K562 (cell line): ENCODE measurements at regions not wholly inside any gene's neighbourhood (a gene's known extent, or its start where the extent isn't known, plus 50 kb on each side); places are given as distances from the start of the nearest gene placed in this dataset.

Experiments
- ATAC-seq: fragments of 200-7000 bp; cut with Tn5 transposase; 3 replicates; pipeline ENCODE4 v1.9.1; 2020; ENCODE audit warnings: moderate library complexity
- BruUV-seq: library from RNA; stranded (reverse); fragments of 400-500 nt; replicated peaks from 2 replicates; lab custom pipeline; 2021; lab: Mats Ljungman, UMichigan
- CTCF ChIA-PET: fragments of 300-600 bp; formaldehyde crosslinking; extraction: SDS; loops from one replicate; lab custom pipeline; 2021; ENCODE audit warnings: low intra/inter-chr PET ratio; lab: Yijun Ruan, JAX
- POLR2A ChIA-PET: fragments of 300-600, 350-650 bp; sonication (Branson Sonifier 250); formaldehyde crosslinking; extraction: SDS; loops from one replicate; lab custom pipeline; 2021; ENCODE audit warnings: antibody characterized with exemption, inconsistent platforms; lab: Yijun Ruan, JAX
- DNase-seq, 4 experiments: peaks; one replicate each; pipeline versions ENCODE4 v3.0.0 to v3.0.0-alpha.2; 2011 to 2018; ENCODE audit warnings: low spot score in 3 of 4, mixed read lengths in 3 of 4; ENCODE audit errors: extremely low read depth in 1 of 4
- FAIRE-seq: peaks from 2 replicates; lab custom pipeline; 2011; peaks lifted over from hg19 to GRCh38; lab: Jason Lieb, UNC
- H2AFZ ChIP-seq: 2 replicates; pipeline ENCODE4 v1.6.0; 2011; ENCODE audit warnings: low read depth, low read length, control low read depth, inconsistent platforms
- H3K27ac ChIP-seq: fragments of 200-600 bp; 3 replicates; pipeline ENCODE4 v1.8.0; 2011; ENCODE audit warnings: low read depth, mild to moderate bottlenecking, control low read depth, inconsistent platforms, low read length, moderate library complexity, mixed read lengths; ENCODE audit errors: extremely low read depth
- H3K27me3 ChIP-seq, 2 experiments: fragments of 300-600 bp in 1 of 2; 2 replicates in 1 of 2; 3 replicates in 1 of 2; pipeline versions ENCODE4 v1.6.0 to v1.8.0; 2011; ENCODE audit warnings: inconsistent platforms in 2 of 2, low read length in 2 of 2, mild to moderate bottlenecking in 1 of 2, mixed read lengths in 1 of 2, moderate library complexity in 1 of 2; ENCODE audit not compliant: control insufficient read depth in 2 of 2, insufficient read depth in 2 of 2
- H3K36me3 ChIP-seq: fragments of 300-600 bp; 3 replicates; pipeline ENCODE4 v1.8.0; 2011; ENCODE audit warnings: mild to moderate bottlenecking, low read length, inconsistent platforms; ENCODE audit not compliant: control insufficient read depth, insufficient read depth
- H3K4me1 ChIP-seq, 2 experiments: fragments of 200-600 bp in 1 of 2; replicated peaks in 1 of 2; 2 replicates in 1 of 2; 3 replicates in 1 of 2; pipeline versions ENCODE4 v1.5.1 to v1.8.0; 2011; ENCODE audit warnings: inconsistent platforms in 2 of 2, low read length in 2 of 2, mild to moderate bottlenecking in 1 of 2, mixed read lengths in 1 of 2, moderate library complexity in 1 of 2; ENCODE audit not compliant: control insufficient read depth in 2 of 2, insufficient read depth in 2 of 2
- H3K4me2 ChIP-seq: 2 replicates; pipeline ENCODE4 v1.6.1; 2011; ENCODE audit warnings: low read length, control low read depth, inconsistent platforms, mixed read lengths; ENCODE audit not compliant: insufficient read depth
- H3K4me3 ChIP-seq: fragments of 200-600 bp; sonication (generic), shearing (Covaris generic); 2 replicates; pipeline ENCODE4 v1.5.1; 2016; ENCODE audit warnings: control low read depth, inconsistent platforms
- H3K79me2 ChIP-seq: fragments of 200-600 bp; 3 replicates; pipeline ENCODE4 v1.8.0; 2011; ENCODE audit warnings: low read length, inconsistent platforms; ENCODE audit not compliant: control insufficient read depth, insufficient read depth
- H3K9ac ChIP-seq, 2 experiments: 2 replicates each; pipeline versions ENCODE4 v1.6.0 to v1.6.1; 2011; ENCODE audit warnings: low read depth in 2 of 2, low read length in 2 of 2, control low read depth in 1 of 2, inconsistent platforms in 1 of 2, mild to moderate bottlenecking in 1 of 2, mixed read lengths in 1 of 2; ENCODE audit not compliant: insufficient read depth in 1 of 2
- H3K9me1 ChIP-seq: one replicate; pipeline ENCODE4 v1.6.0; 2011; ENCODE audit warnings: inconsistent platforms, mild to moderate bottlenecking, low read length, moderate library complexity; ENCODE audit not compliant: control insufficient read depth, insufficient read depth
- H3K9me3 ChIP-seq: replicated peaks from 2 replicates; pipeline ENCODE4 v1.5.1; 2011; ENCODE audit warnings: low read depth, low read length, inconsistent platforms; ENCODE audit not compliant: control insufficient read depth, insufficient read depth
- H4K20me1 ChIP-seq: replicated peaks from 2 replicates; pipeline ENCODE4 v1.6.1; 2011; ENCODE audit warnings: low read length, inconsistent platforms, mixed read lengths; ENCODE audit not compliant: control insufficient read depth, insufficient read depth
- CBX5 ChIP-seq: IDR thresholded peaks from 2 replicates; pipeline ENCODE4 v1.6.1; 2014; ENCODE audit warnings: low read depth, borderline replicate concordance
- COPS2 ChIP-seq: fragments of 450-650 bp; conservative IDR thresholded peaks from 2 replicates; pipeline ENCODE4 v1.6.1; 2016; ENCODE audit warnings: mild to moderate bottlenecking, moderate library complexity
- EHMT2 ChIP-seq: fragments of 450-650 bp; IDR thresholded peaks from 2 replicates; pipeline ENCODE4 v1.6.1; 2018; ENCODE audit warnings: antibody characterized with exemption
- MAZ ChIP-seq, 2 experiments: fragments of 450-650 bp in 1 of 2; sonication (generic) in 1 of 2; formaldehyde crosslinking; IDR thresholded peaks in 1 of 2; conservative IDR thresholded peaks in 1 of 2; 2 replicates each; pipeline versions ENCODE4 v1.4.0 to v1.5.0; 2020; ENCODE audit warnings: mild to moderate bottlenecking in 1 of 2, missing genetic modification reagents in 1 of 2
- MLX ChIP-seq, 2 experiments: fragments of 450-650 bp in 1 of 2; sonication (generic) in 1 of 2; formaldehyde crosslinking; conservative IDR thresholded peaks; 2 replicates each; pipeline versions ENCODE4 v1.4.0 to v1.8.1; 2020 to 2022; ENCODE audit warnings: mild to moderate bottlenecking in 1 of 2, missing genetic modification reagents in 1 of 2
- MYNN ChIP-seq, 2 experiments: sonication (generic); formaldehyde crosslinking in 1 of 2; IDR thresholded peaks; 2 replicates each; pipeline versions ENCODE4 v1.5.0 to v1.6.1; 2016 to 2020; ENCODE audit warnings: antibody characterized with exemption in 1 of 2, missing genetic modification reagents in 1 of 2
- PRPF4 ChIP-seq: fragments of 200-400 bp; formaldehyde crosslinking; IDR thresholded peaks from one replicate; pipeline ENCODE4 v1.6.1; 2017; ENCODE audit warnings: low read length, low read depth, mild to moderate bottlenecking; ENCODE audit not compliant: insufficient read depth, poor library complexity, severe bottlenecking
- RBM22 ChIP-seq: fragments of 200-400 bp; formaldehyde crosslinking; IDR thresholded peaks from 2 replicates; pipeline ENCODE4 v1.6.1; 2018; ENCODE audit warnings: low read length, low read depth; ENCODE audit not compliant: poor library complexity, severe bottlenecking
- SIRT6 ChIP-seq: IDR thresholded peaks from one replicate; pipeline ENCODE4 v1.6.1; 2012; ENCODE audit warnings: low read depth, mild to moderate bottlenecking, control low read depth, inconsistent platforms, low read length, moderate library complexity
- TAF1 ChIP-seq: IDR thresholded peaks from 2 replicates; pipeline ENCODE4 v1.6.1; 2011; ENCODE audit warnings: mild to moderate bottlenecking, low read length, moderate library complexity; ENCODE audit not compliant: insufficient read depth, control insufficient read depth, severe bottlenecking; ENCODE audit errors: extremely low read depth
- ZBTB26 ChIP-seq: fragments of 450-650 bp; formaldehyde crosslinking; IDR thresholded peaks from 2 replicates; pipeline ENCODE4 v1.4.0; 2022; ENCODE audit warnings: missing genetic modification characterization
- ZNF589 ChIP-seq: fragments of 200-800 bp; sonication (Bioruptor generic); IDR thresholded peaks from 2 replicates; pipeline ENCODE4 v1.6.1; 2016; ENCODE audit warnings: low read depth, missing genetic modification characterization, missing compliant biosample characterization
- WGBS: fragments of 100-300 bp; shearing (Covaris generic); methylation state at CpG from one replicate; pipeline ENCODE4 v1.1.6; 2016; ENCODE audit warnings: low coverage, mixed read lengths; ENCODE audit not compliant: insufficient coverage; ENCODE audit errors: missing lambda C conversion rate; 5-methylcytosine and 5-hydroxymethylcytosine counted together
- in situ Hi-C: fragments of 300-500 bp; cut with MboI; formaldehyde crosslinking; loops from 4 replicates; pipeline ENCODE4 v1.15.0; 2018; ENCODE audit warnings: inconsistent platforms, mixed read lengths
- intact Hi-C: fragments of 100-400 bp; cut with micrococcal nuclease; formaldehyde crosslinking; loops from 2 replicates; pipeline ENCODE4 v1.14.2; 2022
- TF ChIP-seq, protein P1 (sequence below): fragments of 250-450 bp; sonication (Bioruptor Pico); IDR thresholded peaks from 2 replicates; pipeline ENCODE4 v1.5.0; 2021; ENCODE audit warnings: mild to moderate bottlenecking, moderate library complexity

- Histone ChIP-seq H3K27ac (no peak overlapping the region), H3K4me1 (no peaks in the 10 kb centered on the region), H3K9me3 (no peaks in the 10 kb centered on the region), H3K9ac (no peak overlapping the region), H3K4me2 (no peak overlapping the region), H3K79me2 (no peaks in the 10 kb centered on the region), H3K27me3 (no peaks in the 10 kb centered on the region), H3K9me1 (no peaks in the 10 kb centered on the region), H2AFZ (no peak overlapping the region), H3K36me3 (no peaks in the 10 kb centered on the region), H4K20me1 (no peaks in the 10 kb centered on the region), H3K4me3 (no peak overlapping the region)
- TF ChIP-seq PRPF4: no peak
- no peak for TF ChIP-seq CBX5
- TF ChIP-seq MYNN (IDR thresholded peaks at IDR 0.05): no peak
- no peak for TF ChIP-seq MYNN (CRISPR knock-in tag; IDR thresholded peaks at IDR 0.05)
- no peak for TF ChIP-seq MAZ (CRISPR knock-in tag; conservative IDR thresholded peaks at IDR 0.05 in 1 of 2, IDR thresholded peaks at IDR 0.05 in 1 of 2)
- TF ChIP-seq SIRT6: no peak
- TF ChIP-seq MLX (CRISPR knock-in tag; conservative IDR thresholded peaks at IDR 0.05): no peak
- no peak for TF ChIP-seq TAF1
- TF ChIP-seq ZBTB26 (CRISPR knock-in tag): no peak
- no peak for TF ChIP-seq COPS2
- TF ChIP-seq, protein P1, sequence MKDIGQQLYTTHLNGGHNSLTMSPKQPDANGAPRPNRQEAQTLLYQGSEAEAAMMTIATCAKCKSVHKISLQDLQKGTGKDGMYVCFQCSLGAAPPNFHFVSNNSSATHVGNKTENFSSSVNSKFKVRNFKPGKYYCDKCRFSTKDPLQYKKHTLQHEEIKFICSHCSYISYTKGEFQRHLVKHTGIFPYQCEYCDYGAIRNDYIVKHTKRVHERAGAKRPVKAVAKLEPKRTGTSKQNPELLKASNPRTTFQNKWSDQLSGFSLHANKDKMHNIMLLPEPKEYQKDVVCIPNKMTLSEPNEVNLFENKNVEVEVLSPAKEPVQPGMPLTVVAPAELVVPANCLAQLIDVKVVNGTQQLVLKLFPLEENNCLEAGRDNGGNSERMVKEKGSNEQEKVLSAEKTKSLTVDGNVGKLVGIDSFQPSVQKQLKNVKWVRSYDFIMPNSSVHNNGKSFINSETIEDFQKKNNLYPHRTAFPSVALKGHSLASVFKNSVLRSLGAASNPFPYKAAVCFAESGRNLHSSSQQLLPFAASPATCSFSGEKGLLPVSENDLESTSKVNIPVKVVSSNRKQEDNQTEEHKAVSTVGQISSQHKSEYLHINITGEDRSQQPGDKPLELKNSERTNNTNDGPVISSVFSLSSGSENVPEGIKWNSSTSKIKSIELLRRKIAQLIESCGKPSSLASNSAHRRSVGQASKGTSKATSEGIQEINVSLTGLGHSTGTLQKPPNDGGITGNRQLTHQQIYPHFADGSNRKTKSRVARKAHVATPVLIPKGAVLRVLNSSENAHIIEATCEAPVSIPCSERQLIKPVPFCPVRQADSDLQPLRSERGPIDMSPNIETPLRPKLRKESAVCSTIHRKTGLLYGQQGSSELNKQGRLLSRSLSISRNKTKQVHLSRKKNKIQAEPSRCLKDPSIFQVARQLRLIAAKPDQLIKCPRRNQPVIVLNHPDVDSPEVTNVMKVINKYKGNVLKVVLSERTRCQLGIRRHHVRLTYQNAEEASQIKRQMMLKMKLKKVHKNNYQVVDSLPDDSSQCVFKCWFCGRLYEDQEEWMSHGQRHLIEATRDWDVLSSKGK: no peak
- no peak for TF ChIP-seq RBM22
- no peak for TF ChIP-seq ZNF589
- no peak for TF ChIP-seq EHMT2
- CTCF ChIA-PET: no interaction called here
- no TSS peak for BruUV-seq
- 9% methylated on average over 1 of the region's 1 CpG for WGBS
- intact Hi-C loops (no loop called here), in situ Hi-C loops (no loop called here)
- no peak for FAIRE-seq
- DNase-seq: no peak
- POLR2A ChIA-PET: no interaction called here
- ATAC-seq: no peak
Observed at GRCh38 chr13:65857942-65858565, 1372.1 kb downstream of the PCDH9 start.
